Gastroesophageal sphincter (tissue), 3 donors: ENCODE measurements at regions not wholly inside any gene's neighbourhood (a gene's known extent, or its start where the extent isn't known, plus 50 kb on each side); places are given as distances from the start of the nearest gene placed in this dataset.

Experiments used
- POLR2A ChIP-seq, 2 donors: fragments of 450-650 bp; IDR thresholded peaks; one replicate each; pipeline ENCODE4 v1.6.1; 2017; ENCODE audit warnings: antibody characterized with exemption in 2 of 2, mild to moderate bottlenecking in 2 of 2, moderate library complexity in 1 of 2
- POLR2AphosphoS5 ChIP-seq: sonication (generic); formaldehyde crosslinking; IDR thresholded peaks from one replicate; pipeline ENCODE4 v1.6.1; 2017; ENCODE audit warnings: antibody characterized with exemption
- TF ChIP-seq, protein P1 (sequence below), 4 experiments: fragments of 200-600 bp in 2 of 4; fragments of 450-650 bp in 2 of 4; sonication (generic) in 1 of 4; IDR thresholded peaks; one replicate each; pipeline ENCODE4 v1.5.1; 2017 to 2019; ENCODE audit warnings: antibody characterized with exemption in 4 of 4, mild to moderate bottlenecking in 2 of 4, moderate library complexity in 2 of 4

DNA sequence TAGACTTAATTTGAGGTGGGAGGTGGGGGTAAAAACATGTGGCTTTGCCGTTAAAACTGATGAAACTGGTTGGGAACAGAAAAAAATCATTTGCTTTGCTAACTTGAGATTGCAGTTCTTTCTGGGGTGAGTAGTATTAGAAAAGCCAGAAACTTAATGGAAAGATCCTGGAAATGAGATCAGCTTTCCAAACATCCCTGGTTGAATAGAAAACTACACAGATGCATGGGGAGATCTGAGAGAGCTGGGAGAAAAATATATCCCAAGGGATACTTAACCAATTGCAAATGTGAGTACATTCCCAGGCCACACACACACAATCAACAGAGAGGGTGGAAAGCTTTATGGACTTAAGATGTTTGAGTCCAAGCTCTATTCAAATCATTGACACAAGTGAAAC lies 222.3 kb downstream of the YTHDC2 start:
- no peak for TF ChIP-seq POLR2AphosphoS5
- TF ChIP-seq, protein P1, sequence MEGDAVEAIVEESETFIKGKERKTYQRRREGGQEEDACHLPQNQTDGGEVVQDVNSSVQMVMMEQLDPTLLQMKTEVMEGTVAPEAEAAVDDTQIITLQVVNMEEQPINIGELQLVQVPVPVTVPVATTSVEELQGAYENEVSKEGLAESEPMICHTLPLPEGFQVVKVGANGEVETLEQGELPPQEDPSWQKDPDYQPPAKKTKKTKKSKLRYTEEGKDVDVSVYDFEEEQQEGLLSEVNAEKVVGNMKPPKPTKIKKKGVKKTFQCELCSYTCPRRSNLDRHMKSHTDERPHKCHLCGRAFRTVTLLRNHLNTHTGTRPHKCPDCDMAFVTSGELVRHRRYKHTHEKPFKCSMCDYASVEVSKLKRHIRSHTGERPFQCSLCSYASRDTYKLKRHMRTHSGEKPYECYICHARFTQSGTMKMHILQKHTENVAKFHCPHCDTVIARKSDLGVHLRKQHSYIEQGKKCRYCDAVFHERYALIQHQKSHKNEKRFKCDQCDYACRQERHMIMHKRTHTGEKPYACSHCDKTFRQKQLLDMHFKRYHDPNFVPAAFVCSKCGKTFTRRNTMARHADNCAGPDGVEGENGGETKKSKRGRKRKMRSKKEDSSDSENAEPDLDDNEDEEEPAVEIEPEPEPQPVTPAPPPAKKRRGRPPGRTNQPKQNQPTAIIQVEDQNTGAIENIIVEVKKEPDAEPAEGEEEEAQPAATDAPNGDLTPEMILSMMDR (IDR thresholded peaks at IDR 0.05): no peak
- no peak for TF ChIP-seq POLR2A (IDR thresholded peaks at IDR 0.05)
